Fibroblast of upper back skin (primary cell): ENCODE measurements at regions not wholly inside any gene's neighbourhood (a gene's known extent, or its start where the extent isn't known, plus 50 kb on each side); places are given as distances from the start of the nearest gene placed in this dataset.
"Not testable (repeated sequence)": the region's sequence is repeated elsewhere in the genome, so short reads cannot be mapped to it uniquely, and the experiment has no call there.

Experiments
- DNase-seq: peaks from one replicate; pipeline ENCODE4 v3.0.0-alpha.2; 2013

DNA sequence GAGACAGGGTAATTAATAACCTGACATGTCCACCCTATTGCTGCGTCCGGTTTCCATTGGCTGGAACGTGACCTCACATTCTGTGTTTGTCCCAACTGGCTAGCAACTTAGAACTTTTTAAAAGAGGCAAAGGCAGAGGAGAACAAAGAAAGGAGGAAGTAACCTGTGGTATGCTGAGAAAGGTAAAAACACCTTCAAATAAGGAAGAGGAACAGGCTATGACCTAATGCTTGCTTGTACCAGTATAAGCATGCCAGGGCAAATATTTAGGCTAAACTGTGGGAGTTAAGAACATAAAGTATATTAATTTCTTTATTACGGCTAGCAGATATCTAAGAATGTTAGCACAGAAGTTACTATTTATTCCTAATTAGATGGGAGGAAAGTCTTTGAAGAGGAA lies 87.3 kb upstream of the MAP10 start:
- DNase-seq, result not testable (repeated sequence)

DNA sequence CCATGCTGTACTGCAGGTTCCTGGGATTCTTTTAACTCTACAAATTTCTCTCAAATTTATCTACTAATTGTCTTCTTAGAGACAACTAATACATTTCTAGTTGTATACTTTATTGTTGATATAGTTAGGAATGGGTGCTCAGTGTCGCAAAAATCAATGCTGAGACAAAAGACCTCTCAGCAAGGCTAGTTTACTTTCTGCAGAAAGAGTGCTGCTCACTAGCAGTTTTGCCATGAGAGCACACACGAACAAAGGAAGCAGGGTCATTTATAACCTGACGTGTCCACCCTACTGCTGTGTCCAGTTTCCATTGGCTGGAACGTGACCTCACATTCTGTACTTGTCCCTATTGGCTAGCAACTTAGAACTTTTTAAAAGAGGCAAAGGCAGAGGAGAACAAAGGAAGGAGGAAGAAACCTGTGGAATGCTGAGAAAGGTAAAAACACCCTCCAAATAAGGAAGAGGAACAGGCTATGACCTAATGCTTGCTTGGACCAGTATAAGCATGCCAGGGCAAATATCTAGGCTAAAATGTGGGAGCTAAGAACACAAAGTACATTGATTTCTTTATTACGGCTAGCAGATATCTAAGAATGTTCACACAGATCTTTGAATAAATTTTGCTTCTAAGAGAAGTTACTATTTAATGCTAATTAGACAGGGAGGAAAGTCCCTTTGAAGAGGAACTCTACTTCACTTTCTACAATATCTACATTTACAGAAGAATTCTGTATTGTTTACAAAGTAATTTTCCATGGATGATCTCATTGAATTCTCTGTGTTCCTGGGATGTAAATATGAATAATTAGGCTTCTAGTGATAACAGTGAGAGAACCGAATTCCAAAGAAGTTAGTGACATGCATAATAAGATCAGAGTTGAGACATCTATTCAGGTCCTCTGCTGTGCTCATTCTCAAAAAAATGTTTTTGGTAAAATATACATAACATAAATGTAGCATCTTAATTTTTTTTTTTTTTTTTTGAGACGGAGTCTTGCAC lies 86.0 kb upstream of the MAP10 start:
- no peak for DNase-seq

DNA sequence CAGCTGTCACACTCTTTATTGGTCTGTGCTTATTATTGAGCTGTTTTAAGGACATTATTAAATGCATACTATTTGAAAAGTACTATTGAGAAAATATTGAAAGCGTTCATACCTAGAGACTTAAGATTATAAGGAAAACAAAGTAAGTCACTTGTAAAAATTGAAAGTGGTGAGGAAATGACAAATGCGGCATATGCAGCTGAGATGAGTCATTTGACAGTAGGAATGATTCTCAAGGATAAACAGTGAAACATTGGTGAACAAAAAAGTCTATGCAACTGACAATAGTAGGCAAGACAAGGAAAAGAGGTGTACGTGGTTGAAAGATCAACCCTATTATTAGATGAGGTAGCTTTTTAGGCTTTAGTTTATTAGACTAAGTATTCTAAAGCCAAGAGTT lies 82.6 kb upstream of the MAP10 start:
- DNase-seq, result no peak

DNA sequence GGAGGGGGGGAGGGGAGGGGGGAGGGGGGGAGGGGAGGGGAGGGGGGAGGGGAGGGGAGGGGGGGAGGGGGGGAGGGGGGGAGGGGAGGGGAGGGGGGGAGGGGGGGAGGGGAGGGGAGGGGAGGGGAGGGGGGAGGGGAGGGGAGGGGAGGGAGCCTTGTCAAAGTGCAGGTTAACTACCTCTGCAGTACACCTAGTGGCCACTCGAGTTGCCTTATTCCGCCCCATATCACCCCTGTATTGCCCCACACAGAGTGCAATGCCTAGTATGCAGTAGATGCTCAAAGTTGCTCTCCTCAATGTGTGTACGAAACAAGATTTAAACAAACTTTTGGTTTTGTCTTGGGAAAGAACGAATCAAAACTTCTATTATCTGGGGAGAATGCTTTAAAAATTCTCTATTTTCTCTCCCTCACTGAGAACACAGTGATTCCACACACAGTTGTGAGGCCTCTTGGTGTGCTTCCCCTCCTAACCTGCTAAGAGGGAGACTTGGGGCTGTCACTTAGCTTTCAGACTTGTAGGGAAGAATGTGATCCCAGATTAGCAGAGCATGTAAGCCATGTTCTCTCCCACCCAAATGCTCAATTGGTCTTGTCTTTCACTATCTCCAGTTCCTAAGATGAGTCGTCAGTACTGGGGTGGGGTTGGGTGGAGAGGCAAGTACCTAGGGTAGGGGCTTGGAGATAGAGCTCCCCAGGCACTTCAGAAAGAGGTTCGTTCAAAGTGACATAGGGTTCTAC lies 79.7 kb upstream of the MAP10 start:
- DNase-seq, result peak; percentile 6

DNA sequence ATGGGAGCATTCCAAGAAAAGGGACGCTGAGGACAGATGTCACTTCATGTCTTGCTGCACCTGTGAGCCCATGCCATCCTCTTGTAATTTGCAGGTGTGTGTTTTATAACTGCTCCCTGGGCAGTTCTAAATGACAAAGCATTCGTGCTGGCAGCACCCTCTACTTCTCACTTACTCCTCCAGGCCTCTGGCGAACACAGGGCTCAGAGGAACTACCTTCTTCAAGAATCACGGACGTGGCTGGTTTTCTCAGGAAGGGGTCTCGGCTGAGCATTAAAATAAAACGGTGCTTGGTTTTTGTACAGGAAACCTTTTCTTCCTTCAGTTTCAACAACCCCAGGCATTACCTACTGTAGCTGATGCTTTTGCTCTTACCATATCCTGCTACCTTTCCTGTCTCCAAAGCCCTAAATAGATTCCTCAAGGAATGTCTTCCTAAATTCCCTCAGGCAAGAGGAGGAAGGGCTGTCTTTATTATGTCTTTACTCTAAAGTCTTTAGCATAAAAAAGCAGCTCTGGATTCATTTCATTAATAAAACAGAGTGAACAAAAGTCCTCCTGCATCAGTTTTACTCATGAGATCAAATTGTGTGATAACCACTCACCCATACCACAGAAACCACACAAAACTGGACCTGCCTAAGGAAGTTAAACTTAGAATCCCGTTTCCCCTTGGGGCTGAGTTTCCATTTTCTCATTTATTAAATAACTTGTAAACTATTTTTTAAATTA lies 79.0 kb upstream of the MAP10 start:
- DNase-seq, result peak; percentile 70

DNA sequence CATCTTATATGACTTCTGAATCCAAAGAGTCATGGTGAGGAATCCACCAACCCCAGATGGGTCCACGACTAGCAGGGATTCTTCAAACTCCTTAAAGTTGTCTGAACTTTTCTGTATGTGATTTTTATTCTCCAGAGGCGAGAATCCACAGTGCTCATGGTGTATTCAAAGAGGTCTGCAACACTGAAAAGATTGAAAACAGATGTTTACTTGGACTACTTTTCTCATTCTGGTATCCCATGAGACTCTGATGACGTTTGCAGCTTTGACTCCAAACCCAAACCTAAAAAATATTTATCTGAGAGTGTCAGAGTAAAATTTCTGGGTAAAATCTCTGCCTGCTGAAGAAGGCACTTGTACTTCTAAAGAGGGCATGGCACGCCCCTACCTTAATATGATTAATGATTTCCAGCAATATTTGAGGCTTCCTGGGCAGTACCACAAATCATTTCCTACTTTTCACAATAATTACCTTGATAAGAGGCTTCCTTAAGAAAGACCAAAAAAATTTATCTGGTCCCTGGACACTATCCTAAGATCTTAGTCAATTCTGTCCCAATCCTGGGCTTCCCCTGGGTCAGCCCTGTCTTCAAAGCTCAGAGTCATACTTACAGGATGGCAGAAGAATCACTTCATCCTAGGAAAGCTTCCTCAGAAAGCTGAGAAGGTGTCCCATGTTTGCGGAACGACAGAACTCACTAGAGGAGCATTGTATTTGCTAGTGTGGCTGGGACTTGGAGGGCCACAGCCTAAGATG lies 76.5 kb upstream of the MAP10 start:
- DNase-seq, result peak; percentile 77

DNA sequence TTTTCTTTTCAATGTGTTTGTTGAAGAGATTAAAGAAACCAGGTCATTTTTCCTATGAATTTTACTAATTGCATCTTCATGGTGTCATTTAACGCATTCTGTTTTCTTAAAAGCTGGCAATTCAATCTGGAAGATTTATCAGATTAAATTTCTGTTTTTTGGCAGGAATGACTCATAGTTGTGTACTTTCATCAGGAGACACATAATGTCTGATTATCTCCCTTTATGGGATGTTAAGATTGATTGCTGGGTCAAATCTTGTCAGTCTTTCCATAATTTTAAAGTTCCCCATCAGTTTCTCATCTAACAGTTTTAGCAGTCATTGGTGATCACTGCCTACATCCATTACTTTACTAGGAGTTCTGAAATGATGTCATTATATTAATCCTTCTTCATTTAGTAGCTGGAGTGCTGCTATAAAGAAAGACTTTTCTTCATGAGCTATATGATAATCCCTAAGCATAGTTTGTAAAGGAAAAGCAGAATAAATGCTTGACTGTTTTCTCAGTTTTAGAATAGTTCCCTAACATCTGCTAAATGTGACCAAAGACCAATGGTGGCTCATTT lies 72.8 kb upstream of the MAP10 start:
- DNase-seq, result no peak

DNA sequence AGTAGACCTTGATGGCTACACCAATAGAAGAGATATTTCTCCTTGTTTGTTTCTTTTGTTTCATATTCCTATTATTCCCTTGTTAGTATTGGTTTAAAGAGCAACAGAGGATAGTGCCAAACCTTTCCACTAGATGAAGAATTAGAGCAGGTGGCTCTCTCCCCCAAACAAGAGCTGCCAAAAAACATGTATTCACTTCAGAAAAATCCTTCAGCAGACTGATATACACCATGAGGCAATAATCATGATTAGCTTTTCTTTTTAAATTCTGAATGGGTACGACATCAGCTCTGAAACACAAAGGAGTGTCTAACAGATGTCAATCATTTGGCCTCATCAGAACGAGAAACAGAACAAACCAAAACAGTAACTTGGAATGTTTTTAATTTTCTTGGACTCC lies 67.3 kb upstream of the MAP10 start:
- DNase-seq, result no peak

DNA sequence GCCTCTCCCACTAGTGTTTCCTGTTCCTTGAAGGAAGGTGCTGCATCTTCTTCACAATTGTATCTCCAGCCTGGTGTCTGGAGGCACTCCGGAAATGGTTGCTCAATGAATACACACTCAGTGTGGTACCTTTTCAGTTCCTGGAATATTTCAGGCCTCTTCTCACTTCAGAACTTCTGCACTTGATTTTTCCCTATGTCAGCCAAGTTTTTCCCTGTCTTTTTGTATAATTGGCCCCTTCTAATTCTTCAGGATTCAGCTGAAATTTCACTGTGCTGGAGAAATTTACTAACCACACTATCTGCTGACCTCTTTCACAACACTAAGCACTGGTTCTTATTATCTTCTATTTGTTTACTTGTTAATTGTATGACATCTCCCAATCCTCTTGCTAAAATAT lies 61.2 kb upstream of the MAP10 start:
- DNase-seq, result no peak

DNA sequence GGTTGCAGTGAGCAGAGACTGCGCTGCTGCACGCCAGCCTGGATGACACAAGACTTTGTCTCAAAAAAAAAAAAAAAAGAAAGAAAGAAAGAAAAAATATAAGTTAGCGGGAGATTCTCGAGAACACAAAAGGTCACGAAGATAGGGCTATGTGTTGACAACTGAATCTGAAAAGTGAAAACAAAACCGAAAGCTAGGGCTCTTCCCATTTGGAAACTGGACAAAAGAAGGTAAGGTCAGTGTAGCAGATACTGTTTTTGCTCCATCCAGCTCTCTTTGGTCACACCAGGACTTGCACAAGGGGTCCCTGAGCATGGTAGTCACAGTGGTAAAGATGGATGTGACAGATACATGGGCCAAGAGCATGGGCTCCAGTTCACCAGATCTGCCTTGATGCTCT lies 60.4 kb upstream of the MAP10 start:
- no peak for DNase-seq

DNA sequence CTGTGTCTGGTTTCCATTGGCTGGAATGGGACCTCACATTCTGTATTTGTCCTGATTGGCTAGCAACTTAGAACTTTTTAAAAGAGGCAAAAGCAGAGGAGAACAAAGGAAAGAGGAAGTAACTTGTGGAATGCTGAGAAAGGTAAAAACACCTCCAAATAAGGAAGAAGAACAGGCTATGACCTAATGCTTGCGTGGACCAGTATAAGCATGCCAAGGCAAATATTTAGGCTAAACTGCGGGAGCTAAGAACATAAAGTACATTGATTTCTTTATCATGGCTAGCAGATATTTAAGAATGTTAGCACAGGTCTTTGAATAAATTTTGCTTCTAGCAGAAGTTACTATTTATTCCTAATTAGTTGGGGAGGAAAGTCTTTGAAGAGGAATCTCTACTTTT lies 59.5 kb upstream of the MAP10 start:
- not testable (repeated sequence) for DNase-seq

DNA sequence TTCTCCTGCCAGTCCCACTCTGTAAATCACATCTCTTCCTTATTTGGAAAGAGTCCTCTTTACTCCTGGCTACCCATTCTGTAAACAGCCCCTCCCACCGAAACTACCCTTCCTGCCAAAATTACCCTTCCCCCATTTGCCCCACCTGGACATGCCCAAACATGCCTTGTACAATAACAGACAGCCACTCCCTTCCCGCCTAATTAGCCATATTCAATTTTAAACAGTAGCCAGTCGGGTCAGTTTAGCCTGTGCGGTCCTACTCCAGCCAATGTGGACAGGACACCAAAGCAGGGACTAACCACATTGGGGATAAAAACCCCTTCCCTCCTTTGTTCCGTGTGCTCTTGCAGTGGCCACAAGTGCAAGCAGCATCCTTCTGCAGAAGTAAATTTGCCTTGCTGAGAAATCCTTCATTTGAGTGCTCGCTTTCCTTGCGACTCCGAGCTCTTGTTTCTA lies 56.3 kb upstream of the MAP10 start:
- DNase-seq, result no peak

DNA sequence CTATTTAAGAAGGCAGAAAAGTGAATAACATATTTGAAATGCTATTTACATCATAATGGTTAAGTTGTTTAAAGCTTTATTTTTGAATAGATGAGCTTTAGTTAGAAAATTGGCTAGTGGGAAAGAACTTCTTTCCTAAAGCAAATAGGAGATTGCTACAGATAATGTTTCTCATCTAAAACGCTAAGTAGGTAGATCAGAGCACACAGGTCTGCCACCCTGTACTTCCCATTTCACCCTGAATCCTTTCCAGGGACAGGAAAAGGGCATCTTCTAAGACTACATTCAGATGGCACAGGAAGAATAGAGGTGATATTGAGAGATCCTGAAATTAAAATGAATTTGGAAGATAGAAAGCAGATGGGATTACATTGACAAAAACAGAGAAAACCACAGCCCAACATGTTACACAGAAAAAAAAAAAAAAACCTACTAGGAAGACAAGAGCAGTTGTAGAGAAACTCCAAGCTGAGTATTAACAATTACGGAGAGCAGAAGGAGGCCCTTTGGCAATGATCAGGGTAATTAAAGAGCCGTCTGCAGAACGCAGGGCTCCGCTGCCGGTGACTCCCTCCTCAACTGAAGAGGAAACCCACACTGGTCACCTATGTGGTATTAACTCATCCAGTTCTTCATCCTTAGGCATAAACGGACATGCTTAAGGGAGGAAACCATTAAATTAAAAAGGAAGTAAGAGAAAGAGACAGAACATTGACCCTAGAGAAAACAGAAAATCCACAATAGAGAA lies 53.6 kb upstream of the MAP10 start:
- no peak for DNase-seq

DNA sequence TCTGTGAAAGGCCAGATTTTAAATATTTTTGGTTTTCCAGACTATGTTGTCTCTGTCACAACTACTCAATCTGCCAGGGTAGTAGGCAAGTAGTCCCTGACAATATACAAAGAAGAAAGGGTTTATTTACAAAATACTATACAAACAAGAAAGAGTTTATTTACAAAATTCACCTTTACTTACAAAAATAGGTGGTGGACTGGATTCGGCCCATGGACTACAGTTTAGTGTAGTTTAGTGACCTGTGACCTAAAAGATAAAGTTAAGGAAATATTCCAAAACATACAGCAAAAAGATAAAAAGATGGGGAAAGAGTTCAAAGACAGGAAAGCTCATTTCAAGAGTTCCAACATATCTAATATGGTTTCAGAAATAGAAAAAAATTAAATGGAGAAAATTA lies 52.9 kb upstream of the MAP10 start:
- no peak for DNase-seq

DNA sequence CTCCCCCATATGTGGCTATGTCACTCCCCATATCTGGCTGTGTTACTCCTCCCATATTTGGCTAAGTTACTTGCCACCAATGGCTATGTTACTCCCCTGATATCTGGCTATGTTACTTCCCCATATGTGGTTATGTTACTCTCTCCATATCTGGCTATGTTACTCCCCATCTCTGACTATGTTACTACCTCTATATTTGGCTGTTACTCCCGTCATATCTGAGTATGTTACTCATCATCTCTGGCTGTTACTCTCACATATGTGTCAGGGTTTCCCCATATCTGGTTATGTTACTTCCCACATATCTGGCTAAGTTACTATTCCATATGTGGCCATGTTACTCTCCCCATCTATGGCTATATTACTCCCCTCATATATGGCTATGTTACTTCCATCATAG lies 50.3 kb upstream of the MAP10 start:
- DNase-seq, result no peak
